HG03095 (cell line): ENCODE measurements at regions not wholly inside any gene's neighbourhood (a gene's known extent, or its start where the extent isn't known, plus 50 kb on each side); places are given as distances from the start of the nearest gene placed in this dataset.

Experiments
- ATAC-seq: cut with Tn5 transposase; IDR thresholded peaks from one replicate; pipeline ENCODE4 v1.9.1; 2021; ENCODE audit warnings: moderate library complexity; ENCODE audit not compliant: unreplicated experiment

GRCh38 chr10:78383378-78384048 is 349.9 kb downstream of the RPS24 start:
- no peak for ATAC-seq

- no peak for ATAC-seq
Observed at GRCh38 chr10:78384049-78384431, 350.4 kb downstream of the RPS24 start.

- ATAC-seq = no peak
Observed at GRCh38 chr10:78385599-78385998, 351.9 kb downstream of the RPS24 start.

GRCh38 chr10:78386509-78386908 is 352.8 kb downstream of the RPS24 start:
- no peak for ATAC-seq

GRCh38 chr10:78388331-78389050 is 354.8 kb downstream of the RPS24 start:
- no peak for ATAC-seq

- no peak for ATAC-seq
Observed at GRCh38 chr10:78389419-78389818, 355.8 kb downstream of the RPS24 start.

GRCh38 chr10:78390051-78390450 is 356.4 kb downstream of the RPS24 start:
- ATAC-seq = no peak

- no peak for ATAC-seq
Observed at GRCh38 chr10:78390817-78391216, 357.2 kb downstream of the RPS24 start.

GRCh38 chr10:78391585-78391984 is 357.9 kb downstream of the RPS24 start:
- ATAC-seq = no peak

GRCh38 chr10:78392197-78392596 is 358.5 kb downstream of the RPS24 start:
- no peak for ATAC-seq

- no peak for ATAC-seq
Observed at GRCh38 chr10:78393094-78393493, 359.4 kb downstream of the RPS24 start.

- ATAC-seq = no peak
Observed at GRCh38 chr10:78394047-78394446, 360.4 kb downstream of the RPS24 start.

- no peak for ATAC-seq
Observed at GRCh38 chr10:78395162-78395561, 361.5 kb downstream of the RPS24 start.

GRCh38 chr10:78396754-78397153 is 363.1 kb downstream of the RPS24 start:
- ATAC-seq = no peak

GRCh38 chr10:78397786-78398185 is 364.1 kb downstream of the RPS24 start:
- no peak for ATAC-seq

- ATAC-seq = no peak
Observed at GRCh38 chr10:78398382-78398781, 364.7 kb downstream of the RPS24 start.

- ATAC-seq = no peak
Observed at GRCh38 chr10:78401624-78402367, 368.1 kb downstream of the RPS24 start.

- no peak for ATAC-seq
Observed at GRCh38 chr10:78402591-78402990, 368.9 kb downstream of the RPS24 start.

GRCh38 chr10:78403781-78404180 is 370.1 kb downstream of the RPS24 start:
- ATAC-seq = no peak

GRCh38 chr10:78404296-78404695 is 370.6 kb downstream of the RPS24 start:
- ATAC-seq = no peak

GRCh38 chr10:78405231-78405630 is 371.6 kb downstream of the RPS24 start:
- no peak for ATAC-seq

- ATAC-seq = no peak
Observed at GRCh38 chr10:78405736-78406135, 372.1 kb downstream of the RPS24 start.
